ENCODE measurements at regions not wholly inside any gene's neighbourhood (a gene's known extent, or its start where the extent isn't known, plus 50 kb on each side); places are given as distances from the start of the nearest gene placed in this dataset.

DNA sequence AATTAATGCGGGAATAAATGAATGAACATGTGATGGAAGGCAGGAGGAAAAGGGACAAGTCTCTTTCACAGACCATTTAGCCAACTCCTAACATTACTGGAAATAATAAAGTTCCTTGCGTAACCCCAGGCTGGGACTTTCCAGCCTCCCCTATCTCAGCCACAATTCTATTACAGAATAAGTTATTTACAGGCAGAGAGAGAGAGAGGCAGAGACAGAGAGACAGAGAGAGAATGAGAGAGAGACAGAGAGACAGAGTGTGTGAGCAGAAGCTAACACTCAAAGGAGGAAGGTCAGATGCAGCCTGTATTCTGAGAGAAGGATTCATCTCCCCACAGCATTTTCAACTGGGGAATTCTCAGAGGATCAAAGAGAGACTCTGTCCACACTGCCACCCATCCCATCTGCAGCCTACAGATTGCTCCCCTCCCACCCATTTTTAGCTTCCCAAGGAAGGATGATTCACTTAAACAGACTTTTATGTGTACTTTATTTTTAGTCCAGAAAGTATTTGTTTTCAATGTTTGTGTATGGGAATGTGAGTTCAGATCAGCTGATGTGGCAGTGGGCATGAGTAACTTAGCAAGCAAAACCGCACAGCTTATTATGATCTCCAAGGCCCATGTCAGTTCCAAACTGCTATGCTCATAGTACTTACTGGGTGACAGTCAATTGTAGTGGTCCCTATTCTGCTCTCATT is 165.7 kb downstream of the CAND1 start:
- no peak for TF ChIP-seq EP300 (IDR thresholded peaks at IDR 0.05; ENCODE audit: borderline replicate concordance)
- TF ChIP-seq TAF1 (IDR thresholded peaks at IDR 0.05; ENCODE audit: low read depth) = no peak
- TF ChIP-seq, protein P1, sequence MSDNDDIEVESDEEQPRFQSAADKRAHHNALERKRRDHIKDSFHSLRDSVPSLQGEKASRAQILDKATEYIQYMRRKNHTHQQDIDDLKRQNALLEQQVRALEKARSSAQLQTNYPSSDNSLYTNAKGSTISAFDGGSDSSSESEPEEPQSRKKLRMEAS (IDR thresholded peaks at IDR 0.05) = no peak
- no peak for TF ChIP-seq ZBTB7A (IDR thresholded peaks at IDR 0.05; ENCODE audit: low read depth)
- TF ChIP-seq CEBPB (IDR thresholded peaks at IDR 0.05) = no peak
- TF ChIP-seq CREB1 (IDR thresholded peaks at IDR 0.05; ENCODE audit: low read depth) = no peak

Measured in Ishikawa (cell line).